ENCODE measurements at regions not wholly inside any gene's neighbourhood (a gene's known extent, or its start where the extent isn't known, plus 50 kb on each side); places are given as distances from the start of the nearest gene placed in this dataset.

DNA sequence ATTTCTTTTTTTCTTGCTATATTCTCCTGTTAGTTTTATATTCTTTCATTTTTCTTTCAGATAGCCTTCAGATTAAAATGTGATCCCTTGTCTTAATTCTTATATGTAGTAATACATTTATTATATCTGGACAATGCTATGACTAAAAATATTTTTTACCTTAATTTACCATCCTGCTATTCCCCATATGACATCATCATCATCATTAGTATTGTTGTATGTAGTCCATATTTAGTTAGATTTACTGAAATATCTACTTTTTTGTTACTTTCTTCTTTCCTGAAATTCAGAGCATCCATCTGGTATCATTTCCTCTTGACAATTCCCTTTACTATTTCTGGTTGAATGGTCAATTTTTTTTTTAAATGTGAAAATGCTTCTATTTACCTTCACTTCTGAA lies 951.6 kb upstream of the POU3F3 start:
- Histone ChIP-seq H3K9me3 (ENCODE audit: control insufficient read depth, low read length) (no peaks in the 10 kb centered on the region), H3K27ac (ENCODE audit: low read depth, low read length, severe bottlenecking) (no peak overlapping the region)

DNA sequence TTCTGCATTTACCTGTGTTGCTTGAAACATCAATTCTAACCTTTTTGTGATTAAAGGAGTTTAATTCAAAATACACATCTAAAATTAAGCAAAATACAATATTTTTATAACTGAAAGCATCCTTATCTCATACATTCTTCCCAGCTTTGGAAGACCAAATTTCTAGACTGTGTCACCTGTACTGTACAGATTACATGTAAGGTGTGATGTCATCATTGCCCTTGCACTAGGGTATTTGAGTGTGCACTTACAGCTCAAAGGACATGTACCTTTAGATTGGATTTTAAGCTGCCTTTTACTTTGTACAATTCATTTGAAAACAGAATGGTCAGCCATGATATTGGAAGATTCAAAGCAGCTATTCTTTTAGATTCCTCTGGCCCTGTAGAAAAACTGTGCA lies 932.8 kb upstream of the POU3F3 start:
- H3K27ac ChIP-seq (ENCODE audit: low read depth, low read length, severe bottlenecking), result no peak overlapping the region
- H3K4me3 ChIP-seq (ENCODE audit: extremely low read depth, insufficient read depth, low read length, poor library complexity, severe bottlenecking), result no peak overlapping the region
- H3K4me1 ChIP-seq (ENCODE audit: control insufficient read depth, insufficient read depth, low read length, poor library complexity, severe bottlenecking), result no peaks in the 10 kb centered on the region
- H3K36me3 ChIP-seq (ENCODE audit: control insufficient read depth, insufficient read depth, low read length), result no peaks in the 10 kb centered on the region
- no peaks in the 10 kb centered on the region for H3K9me3 ChIP-seq (ENCODE audit: control insufficient read depth, low read length)

More for the DNA sequence above, 951.6 kb upstream of the POU3F3 start:
- Histone ChIP-seq H3K4me1 (ENCODE audit: control insufficient read depth, insufficient read depth, low read length, poor library complexity, severe bottlenecking) (no peaks in the 10 kb centered on the region), H3K36me3 (ENCODE audit: control insufficient read depth, insufficient read depth, low read length) (no peaks in the 10 kb centered on the region), H3K4me3 (ENCODE audit: extremely low read depth, insufficient read depth, low read length, poor library complexity, severe bottlenecking) (no peak overlapping the region)

DNA sequence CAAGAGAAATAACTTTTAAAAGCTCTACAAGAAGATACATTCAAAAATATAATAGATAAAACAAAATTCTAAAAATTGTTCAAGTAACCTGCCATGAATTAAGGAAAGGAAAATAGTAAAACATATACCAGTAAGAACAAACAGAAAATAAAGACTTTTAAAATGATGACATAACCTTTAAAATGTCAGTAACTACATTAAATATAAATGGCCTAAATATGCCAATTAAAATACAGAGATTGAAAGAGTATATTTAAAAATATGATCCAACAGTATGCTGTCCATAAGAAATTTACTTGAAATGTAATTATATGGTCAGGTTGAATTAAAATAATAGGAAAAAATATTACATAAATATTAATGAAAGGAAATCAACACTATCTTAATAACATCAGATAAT lies 911.7 kb upstream of the POU3F3 start:
- Histone ChIP-seq H3K27ac (ENCODE audit: low read depth, low read length, severe bottlenecking) (no peak overlapping the region), H3K4me3 (ENCODE audit: extremely low read depth, insufficient read depth, low read length, poor library complexity, severe bottlenecking) (no peak overlapping the region), H3K9me3 (ENCODE audit: control insufficient read depth, low read length) (no peaks in the 10 kb centered on the region), H3K36me3 (ENCODE audit: control insufficient read depth, insufficient read depth, low read length) (no peaks in the 10 kb centered on the region), H3K4me1 (ENCODE audit: control insufficient read depth, insufficient read depth, low read length, poor library complexity, severe bottlenecking) (no peaks in the 10 kb centered on the region)

DNA sequence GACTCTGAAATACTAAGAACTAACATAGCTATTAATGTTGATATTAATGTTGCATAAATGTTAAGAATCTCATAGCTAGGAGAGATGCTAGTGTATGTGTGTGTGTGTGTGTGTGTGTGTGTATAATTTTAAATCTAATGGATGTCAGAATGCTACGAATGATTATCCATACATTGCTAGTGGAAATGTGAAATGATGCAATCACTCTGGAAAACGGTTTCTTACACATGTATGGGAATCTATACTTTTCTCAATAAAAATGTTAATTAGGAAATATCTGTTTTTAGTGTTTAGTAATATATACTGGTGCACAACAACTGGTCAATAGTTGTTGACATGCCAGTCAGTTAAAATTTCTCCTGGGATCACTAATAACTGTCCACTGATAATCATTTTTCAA lies 908.8 kb upstream of the POU3F3 start:
- Histone ChIP-seq H3K4me3 (ENCODE audit: extremely low read depth, insufficient read depth, low read length, poor library complexity, severe bottlenecking) (no peak overlapping the region), H3K27ac (ENCODE audit: low read depth, low read length, severe bottlenecking) (no peak overlapping the region), H3K4me1 (ENCODE audit: control insufficient read depth, insufficient read depth, low read length, poor library complexity, severe bottlenecking) (no peaks in the 10 kb centered on the region), H3K9me3 (ENCODE audit: control insufficient read depth, low read length) (no peaks in the 10 kb centered on the region), H3K36me3 (ENCODE audit: control insufficient read depth, insufficient read depth, low read length) (no peaks in the 10 kb centered on the region)
- WGBS, 2 experiments (ENCODE audit: insufficient coverage in 2 of 2), result no CpG with 5 or more reads among the region's 2 CpGs

DNA sequence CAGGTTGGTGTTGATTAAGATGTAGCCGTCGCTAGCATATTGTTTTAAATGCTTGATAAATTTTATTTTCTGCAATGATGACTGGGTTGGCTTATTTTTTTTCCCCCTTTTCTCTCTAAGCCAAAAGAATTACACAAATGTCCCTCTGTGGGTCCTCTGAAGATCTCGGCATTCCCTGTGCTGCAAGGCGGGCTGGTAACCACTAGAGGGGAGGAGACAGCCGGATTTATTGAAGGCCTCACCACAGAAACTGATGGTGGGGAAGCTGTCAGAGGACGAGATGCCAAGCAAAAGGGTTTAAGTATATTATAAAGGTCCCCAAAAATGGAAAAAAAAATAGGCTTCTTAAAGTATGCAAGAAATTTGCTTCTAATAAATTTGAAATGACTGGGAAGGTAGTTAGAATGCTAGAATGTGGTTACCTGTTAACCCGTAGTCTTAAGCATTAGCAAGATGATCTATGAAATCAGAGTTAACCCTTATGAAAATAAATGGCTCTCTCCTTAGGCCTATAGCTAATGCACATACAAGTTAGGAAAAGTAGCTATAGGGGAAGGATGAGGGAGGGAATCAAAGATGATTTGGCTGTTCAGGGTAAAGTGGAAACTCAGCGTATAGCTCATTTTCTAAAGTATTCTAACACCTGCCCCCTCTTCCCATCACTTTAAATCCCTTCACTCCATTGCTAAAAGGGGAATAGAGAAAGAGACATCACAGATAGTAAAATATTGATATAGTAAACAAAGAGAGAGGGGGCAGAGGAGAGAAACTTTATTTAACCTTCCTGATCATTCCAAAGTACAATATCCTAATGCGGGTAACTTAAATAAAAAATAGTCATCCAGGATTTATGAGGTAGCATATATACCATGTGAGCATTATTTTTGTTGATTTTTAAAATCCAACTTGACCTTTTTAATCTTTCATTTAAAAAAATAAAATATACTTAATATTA lies 894.5 kb upstream of the POU3F3 start:
- no peaks in the 10 kb centered on the region for H3K9me3 ChIP-seq (ENCODE audit: control insufficient read depth, low read length)
- WGBS, 2 experiments (ENCODE audit: insufficient coverage in 2 of 2), result 0 to 31% methylated on average over 2 to 3 of the region's 9 CpGs
- H3K36me3 ChIP-seq (ENCODE audit: control insufficient read depth, insufficient read depth, low read length), result no peaks in the 10 kb centered on the region
- no peaks in the 10 kb centered on the region for H3K4me1 ChIP-seq (ENCODE audit: control insufficient read depth, insufficient read depth, low read length, poor library complexity, severe bottlenecking)
- no peak overlapping the region for H3K4me3 ChIP-seq (ENCODE audit: extremely low read depth, insufficient read depth, low read length, poor library complexity, severe bottlenecking)
- no peak overlapping the region for H3K27ac ChIP-seq (ENCODE audit: low read depth, low read length, severe bottlenecking)

DNA sequence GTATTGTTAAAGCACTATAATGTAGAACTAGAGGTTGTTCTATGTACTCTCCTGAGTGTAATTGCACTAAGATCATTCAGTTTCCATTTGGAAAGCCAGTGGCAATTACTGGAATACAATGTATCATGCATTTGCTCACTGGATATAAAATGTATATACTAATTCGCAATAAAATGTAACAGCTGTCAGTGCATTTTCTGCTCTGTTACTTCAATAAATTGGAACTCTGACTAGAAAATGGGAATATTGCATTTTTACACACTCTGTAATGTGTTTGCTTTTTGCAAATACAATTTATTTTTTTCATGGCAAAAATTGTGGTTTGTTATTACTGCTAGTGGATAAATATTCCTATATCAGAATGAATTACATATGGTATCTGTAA lies 893.8 kb upstream of the POU3F3 start:
- Histone ChIP-seq H3K27ac (ENCODE audit: low read depth, low read length, severe bottlenecking) (no peak overlapping the region), H3K4me3 (ENCODE audit: extremely low read depth, insufficient read depth, low read length, poor library complexity, severe bottlenecking) (no peak overlapping the region)

DNA sequence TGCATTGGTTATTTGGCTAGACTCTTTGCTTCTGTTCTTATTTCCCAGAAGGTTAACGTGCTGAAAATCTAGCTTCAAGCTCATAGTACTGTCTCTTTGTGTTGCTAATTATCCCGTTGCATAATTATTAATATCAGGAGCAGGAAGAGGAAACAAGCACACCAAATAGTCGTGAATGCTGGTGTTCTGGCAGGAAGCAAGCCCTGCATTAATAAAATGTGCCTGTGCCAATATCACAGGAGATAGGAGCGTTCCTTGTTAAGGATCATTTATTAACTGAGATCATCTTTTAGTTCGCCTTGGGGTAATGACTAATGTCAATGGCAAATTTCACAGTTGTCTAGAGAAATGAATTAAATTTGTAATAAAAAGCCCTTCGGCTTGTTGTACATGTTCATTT lies 893.0 kb upstream of the POU3F3 start:
- Histone ChIP-seq H3K9me3 (ENCODE audit: control insufficient read depth, low read length) (no peaks in the 10 kb centered on the region), H3K4me1 (ENCODE audit: control insufficient read depth, insufficient read depth, low read length, poor library complexity, severe bottlenecking) (no peaks in the 10 kb centered on the region), H3K27ac (ENCODE audit: low read depth, low read length, severe bottlenecking) (no peak overlapping the region), H3K36me3 (ENCODE audit: control insufficient read depth, insufficient read depth, low read length) (no peaks in the 10 kb centered on the region), H3K4me3 (ENCODE audit: extremely low read depth, insufficient read depth, low read length, poor library complexity, severe bottlenecking) (no peak overlapping the region)
- WGBS, 2 experiments (ENCODE audit: insufficient coverage in 2 of 2), result 81 to 85% methylated on average over 5 of the region's 6 CpGs

More for the DNA sequence above, 893.8 kb upstream of the POU3F3 start:
- H3K9me3 ChIP-seq (ENCODE audit: control insufficient read depth, low read length), result no peaks in the 10 kb centered on the region
- no peaks in the 10 kb centered on the region for H3K36me3 ChIP-seq (ENCODE audit: control insufficient read depth, insufficient read depth, low read length)
- no CpG with 5 or more reads among the region's 1 CpG for WGBS, 2 experiments (ENCODE audit: insufficient coverage in 2 of 2)
- no peaks in the 10 kb centered on the region for H3K4me1 ChIP-seq (ENCODE audit: control insufficient read depth, insufficient read depth, low read length, poor library complexity, severe bottlenecking)

DNA sequence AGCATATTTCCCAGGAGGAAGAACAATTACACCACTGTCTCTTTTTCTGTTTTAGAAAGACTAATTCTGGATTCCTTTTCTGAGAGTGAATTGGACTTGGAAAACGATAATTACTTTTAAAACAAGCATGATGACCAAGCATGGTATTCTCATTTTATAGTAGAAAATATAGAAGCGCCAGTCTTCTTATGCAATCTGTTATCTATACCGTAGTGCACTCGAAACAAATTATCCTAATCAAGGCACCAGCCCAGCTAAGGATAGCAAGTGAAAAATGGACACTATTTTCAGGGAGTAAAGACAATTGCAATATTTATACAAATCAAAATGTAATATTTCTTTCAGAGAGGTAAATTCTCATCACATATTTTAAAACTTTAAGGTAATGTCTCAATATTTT lies 892.1 kb upstream of the POU3F3 start:
- no CpG with 5 or more reads among the region's 4 CpGs for WGBS, 2 experiments (ENCODE audit: insufficient coverage in 2 of 2)

DNA sequence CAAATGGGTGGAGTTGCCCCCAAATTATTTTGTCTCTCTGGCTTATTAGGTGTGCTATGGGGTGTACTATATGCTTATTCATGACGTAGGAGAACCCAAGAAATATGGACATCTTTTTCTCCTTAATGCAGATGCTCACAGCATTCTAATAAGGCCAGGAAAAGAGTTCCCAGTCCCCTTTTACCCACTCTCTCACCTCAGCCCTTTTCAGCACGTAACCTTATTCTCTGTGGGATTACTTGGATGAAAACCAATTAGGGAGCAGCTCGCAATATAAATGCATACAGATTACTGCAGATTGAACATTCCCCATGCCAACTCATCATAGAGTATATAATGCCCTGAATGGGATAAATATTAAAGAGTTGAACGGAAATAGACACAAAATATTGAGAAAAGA lies 891.2 kb upstream of the POU3F3 start:
- H3K4me1 ChIP-seq (ENCODE audit: control insufficient read depth, insufficient read depth, low read length, poor library complexity, severe bottlenecking), result no peaks in the 10 kb centered on the region
- no peaks in the 10 kb centered on the region for H3K36me3 ChIP-seq (ENCODE audit: control insufficient read depth, insufficient read depth, low read length)

More for the DNA sequence above, 892.1 kb upstream of the POU3F3 start:
- Histone ChIP-seq H3K9me3 (ENCODE audit: control insufficient read depth, low read length) (no peaks in the 10 kb centered on the region), H3K36me3 (ENCODE audit: control insufficient read depth, insufficient read depth, low read length) (no peaks in the 10 kb centered on the region), H3K4me1 (ENCODE audit: control insufficient read depth, insufficient read depth, low read length, poor library complexity, severe bottlenecking) (no peaks in the 10 kb centered on the region), H3K27ac (ENCODE audit: low read depth, low read length, severe bottlenecking) (no peak overlapping the region), H3K4me3 (ENCODE audit: extremely low read depth, insufficient read depth, low read length, poor library complexity, severe bottlenecking) (no peak overlapping the region)

DNA sequence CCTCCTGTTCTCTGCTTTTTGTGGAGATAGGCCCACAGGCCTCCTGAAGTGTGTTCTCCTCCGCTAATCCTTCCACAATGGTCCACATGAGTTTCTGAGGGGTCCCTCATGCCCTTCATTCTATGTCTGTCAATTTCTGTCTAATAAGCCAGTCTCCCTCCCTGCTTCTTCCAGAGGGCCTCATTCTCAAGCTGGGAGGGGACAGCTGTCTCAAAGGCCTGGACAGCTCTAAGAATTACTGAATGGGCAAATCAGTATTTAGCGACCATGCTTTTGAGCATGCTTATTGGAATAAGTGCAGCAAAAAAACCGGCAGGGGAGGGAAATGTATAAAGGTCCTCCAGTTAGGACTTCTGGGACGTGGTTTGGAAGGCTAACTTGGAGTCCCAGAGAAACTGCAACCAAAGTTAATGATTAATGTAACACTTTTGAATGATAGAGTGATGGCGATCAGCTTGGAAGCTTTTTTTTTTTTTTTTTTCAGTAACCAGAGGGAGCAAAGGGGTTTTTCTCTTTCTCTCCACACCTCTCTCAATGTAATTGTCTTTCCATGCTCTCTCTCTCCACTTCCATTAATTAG lies 890.7 kb upstream of the POU3F3 start:
- no peak overlapping the region for H3K4me3 ChIP-seq (ENCODE audit: extremely low read depth, insufficient read depth, low read length, poor library complexity, severe bottlenecking)
- H3K4me1 ChIP-seq (ENCODE audit: control insufficient read depth, insufficient read depth, low read length, poor library complexity, severe bottlenecking), result no peaks in the 10 kb centered on the region
- no peaks in the 10 kb centered on the region for H3K9me3 ChIP-seq (ENCODE audit: control insufficient read depth, low read length)
- no peak overlapping the region for H3K27ac ChIP-seq (ENCODE audit: low read depth, low read length, severe bottlenecking)
- no peaks in the 10 kb centered on the region for H3K36me3 ChIP-seq (ENCODE audit: control insufficient read depth, insufficient read depth, low read length)
- 89 to 97% methylated on average over 4 of the region's 5 CpGs for WGBS, 2 experiments (ENCODE audit: insufficient coverage in 2 of 2)

More for the DNA sequence above, 891.2 kb upstream of the POU3F3 start:
- Histone ChIP-seq H3K4me3 (ENCODE audit: extremely low read depth, insufficient read depth, low read length, poor library complexity, severe bottlenecking) (no peak overlapping the region), H3K27ac (ENCODE audit: low read depth, low read length, severe bottlenecking) (no peak overlapping the region), H3K9me3 (ENCODE audit: control insufficient read depth, low read length) (no peaks in the 10 kb centered on the region)
- 60% methylated on average over 1 of the region's 4 CpGs; no CpG with 5 or more reads in 1 of the 2 experiments for WGBS, 2 experiments (ENCODE audit: insufficient coverage in 2 of 2)

DNA sequence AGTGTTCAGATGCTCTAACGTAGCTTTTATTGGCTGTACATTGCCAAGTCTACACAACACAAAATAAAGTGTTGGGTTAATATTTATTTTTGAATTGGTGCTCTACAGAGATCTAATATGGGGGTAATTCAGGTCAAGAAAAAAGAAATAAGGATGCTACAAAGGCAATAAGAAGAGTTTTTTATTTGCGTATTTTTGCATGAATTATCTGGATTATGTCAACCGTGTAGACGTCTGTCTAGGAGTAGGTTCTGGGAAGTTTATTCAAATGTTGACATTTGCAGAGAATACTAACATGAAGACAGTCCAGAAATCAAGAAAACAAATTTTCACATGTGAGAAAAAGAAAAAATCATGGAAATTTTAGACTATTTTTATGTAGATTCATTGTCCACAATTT lies 876.7 kb upstream of the POU3F3 start:
- Histone ChIP-seq H3K36me3 (ENCODE audit: control insufficient read depth, insufficient read depth, low read length) (no peaks in the 10 kb centered on the region), H3K4me1 (ENCODE audit: control insufficient read depth, insufficient read depth, low read length, poor library complexity, severe bottlenecking) (no peaks in the 10 kb centered on the region), H3K9me3 (ENCODE audit: control insufficient read depth, low read length) (no peaks in the 10 kb centered on the region), H3K4me3 (ENCODE audit: extremely low read depth, insufficient read depth, low read length, poor library complexity, severe bottlenecking) (no peak overlapping the region), H3K27ac (ENCODE audit: low read depth, low read length, severe bottlenecking) (no peak overlapping the region)
- 100% methylated on average over 1 of the region's 4 CpGs; no CpG with 5 or more reads in 1 of the 2 experiments for WGBS, 2 experiments (ENCODE audit: insufficient coverage in 2 of 2)
